Smooth muscle cell (in vitro differentiated cells): ENCODE measurements at regions not wholly inside any gene's neighbourhood (a gene's known extent, or its start where the extent isn't known, plus 50 kb on each side); places are given as distances from the start of the nearest gene placed in this dataset.
"Not testable (repeated sequence)": the region's sequence is repeated elsewhere in the genome, so short reads cannot be mapped to it uniquely, and the experiment has no call there.

Experiments used
- DNase-seq: peaks from one replicate; lab custom pipeline; 2025; ENCODE audit not compliant: unreplicated experiment; lab: John Stamatoyannopoulos, UW
- H2AFZ ChIP-seq: fragments of 200-600 bp; sonication (generic); 2 replicates; pipeline ENCODE4 v1.6.0; 2016; ENCODE audit warnings: antibody characterized with exemption, low read depth, mild to moderate bottlenecking
- H3F3A ChIP-seq: fragments of 200-600 bp; sonication (generic); 2 replicates; pipeline ENCODE4 v1.6.0; 2017; ENCODE audit warnings: antibody characterized with exemption, low read depth
- H3K27ac ChIP-seq: fragments of 200-600 bp; sonication (generic); 2 replicates; pipeline ENCODE4 v1.5.1; 2016; ENCODE audit warnings: low read depth, mild to moderate bottlenecking
- H3K27me3 ChIP-seq: fragments of 200-600 bp; sonication (generic); 2 replicates; pipeline ENCODE4 v1.6.1; 2016; ENCODE audit warnings: low read depth, mild to moderate bottlenecking
- H3K36me3 ChIP-seq: fragments of 200-600 bp; sonication (generic); 2 replicates; pipeline ENCODE4 v1.5.1; 2016; ENCODE audit warnings: low read depth
- H3K4me1 ChIP-seq: fragments of 200-600 bp; sonication (generic); 2 replicates; pipeline ENCODE4 v1.5.1; 2016; ENCODE audit warnings: low read depth
- H3K4me2 ChIP-seq: fragments of 200-600 bp; sonication (generic); 2 replicates; pipeline ENCODE4 v1.6.0; 2016; ENCODE audit warnings: mild to moderate bottlenecking
- H3K4me3 ChIP-seq: fragments of 200-600 bp; sonication (generic); 2 replicates; pipeline ENCODE4 v1.5.1; 2016; ENCODE audit warnings: mild to moderate bottlenecking
- H3K79me2 ChIP-seq: fragments of 200-600 bp; sonication (generic); 2 replicates; pipeline ENCODE4 v1.6.0; 2016; ENCODE audit warnings: low read depth, mild to moderate bottlenecking
- H3K9ac ChIP-seq: fragments of 200-600 bp; sonication (generic); 2 replicates; pipeline ENCODE4 v1.6.0; 2016; ENCODE audit warnings: low read depth
- H3K9me3 ChIP-seq: fragments of 200-600 bp; sonication (generic); replicated peaks from 2 replicates; pipeline ENCODE4 v1.5.1; 2016; ENCODE audit warnings: low read depth
- H4K20me1 ChIP-seq: fragments of 200-600 bp; sonication (generic); 2 replicates; pipeline ENCODE4 v1.6.0; 2016; ENCODE audit warnings: low read depth
- CTCF ChIP-seq: fragments of 200-600 bp; sonication (generic); IDR thresholded peaks from 2 replicates; pipeline ENCODE4 v1.5.1; 2017; ENCODE audit warnings: borderline replicate concordance, mild to moderate bottlenecking, antibody characterized with exemption; ENCODE audit not compliant: insufficient read depth, poor library complexity, severe bottlenecking
- WGBS: methylation state at CpG from one replicate; pipeline ENCODE4 v1.1.7; 2016; ENCODE audit warnings: low lambda C conversion rate; 5-methylcytosine and 5-hydroxymethylcytosine counted together

- no peak overlapping the region for H3K9ac ChIP-seq
- H3K27me3 ChIP-seq = no peaks in the 10 kb centered on the region
- no peak overlapping the region for H3K4me3 ChIP-seq
- H4K20me1 ChIP-seq = no peaks in the 10 kb centered on the region
- H3K27ac ChIP-seq = no peak overlapping the region
- H3F3A ChIP-seq = no peaks in the 10 kb centered on the region
- no peak overlapping the region for H3K4me2 ChIP-seq
- no peaks in the 10 kb centered on the region for H3K9me3 ChIP-seq
- TF ChIP-seq CTCF = no peak
- DNase-seq = no peak
- H3K36me3 ChIP-seq = no peaks in the 10 kb centered on the region
- no peak overlapping the region for H2AFZ ChIP-seq
- no peaks in the 10 kb centered on the region for H3K4me1 ChIP-seq
- WGBS = 58% methylated on average over 1 of the region's 1 CpG
- H3K79me2 ChIP-seq = no peaks in the 10 kb centered on the region
Observed at GRCh38 chr11:79610139-79610538, 169.3 kb upstream of the TENM4 start.

- 51% methylated on average over 2 of the region's 2 CpGs for WGBS
Observed at GRCh38 chr11:79609511-79609910, 168.7 kb upstream of the TENM4 start.

GRCh38 chr11:79606461-79606860 lies 165.6 kb upstream of the TENM4 start:
- not testable (repeated sequence) for H4K20me1 ChIP-seq, H3K9ac ChIP-seq, H3K27ac ChIP-seq, H3K4me3 ChIP-seq, H2AFZ ChIP-seq, H3K36me3 ChIP-seq, DNase-seq, H3K4me1 ChIP-seq, H3K4me2 ChIP-seq, H3K9me3 ChIP-seq, H3K27me3 ChIP-seq, H3K79me2 ChIP-seq, H3F3A ChIP-seq
- WGBS = 68% methylated on average over 3 of the region's 3 CpGs

More at GRCh38 chr11:79609511-79609910, 168.7 kb upstream of the TENM4 start:
- H4K20me1 ChIP-seq = no peaks in the 10 kb centered on the region
- H3K4me3 ChIP-seq = no peak overlapping the region
- H3K27me3 ChIP-seq = no peaks in the 10 kb centered on the region
- H3K9ac ChIP-seq = no peak overlapping the region
- no peak overlapping the region for H3K4me2 ChIP-seq
- no peaks in the 10 kb centered on the region for H3K9me3 ChIP-seq
- H3K79me2 ChIP-seq = no peaks in the 10 kb centered on the region
- no peak for TF ChIP-seq CTCF
- no peaks in the 10 kb centered on the region for H3K4me1 ChIP-seq
- H3F3A ChIP-seq = no peaks in the 10 kb centered on the region
- no peaks in the 10 kb centered on the region for H3K36me3 ChIP-seq
- H3K27ac ChIP-seq = no peak overlapping the region
- DNase-seq = no peak
- peak overlapping the region; percentile 12 for H2AFZ ChIP-seq

- Histone ChIP-seq H3K4me3 (no peak overlapping the region), H3K9ac (no peak overlapping the region), H3F3A (no peaks in the 10 kb centered on the region), H3K27me3 (no peaks in the 10 kb centered on the region), H2AFZ (no peak overlapping the region), H3K79me2 (no peaks in the 10 kb centered on the region), H3K27ac (no peak overlapping the region), H3K4me2 (no peak overlapping the region), H4K20me1 (no peaks in the 10 kb centered on the region), H3K9me3 (no peaks in the 10 kb centered on the region), H3K4me1 (peaks cover 3% of the 10 kb centered on the region), H3K36me3 (no peaks in the 10 kb centered on the region)
- 89% methylated on average over 12 of the region's 12 CpGs for WGBS
- DNase-seq = no peak
- no peak for TF ChIP-seq CTCF
Observed at GRCh38 chr11:79600711-79601110, 159.9 kb upstream of the TENM4 start.
